ENCODE measurements at regions not wholly inside any gene's neighbourhood (a gene's known extent, or its start where the extent isn't known, plus 50 kb on each side); places are given as distances from the start of the nearest gene placed in this dataset.

- H3K4me2 ChIP-seq (ENCODE audit: insufficient read depth, low read length) = no peak overlapping the region
- no peaks in the 10 kb centered on the region for H3K4me1 ChIP-seq (ENCODE audit: insufficient read depth, low read length)
- no peak for TF ChIP-seq CTCF (IDR thresholded peaks at IDR 0.05; ENCODE audit: extremely low read depth, low read depth, low read length)
- no peak overlapping the region for H3K4me3 ChIP-seq (ENCODE audit: insufficient read depth, low read length)
- H3K79me2 ChIP-seq (ENCODE audit: insufficient read depth, low read length) = no peaks in the 10 kb centered on the region
- no peak overlapping the region for H3K27ac ChIP-seq (ENCODE audit: low read depth, low read length)
- no peak for DNase-seq (ENCODE audit: insufficient read length, low spot score, missing footprints)
- no peaks in the 10 kb centered on the region for H3K36me3 ChIP-seq (ENCODE audit: insufficient read depth, low read length)
- no peak overlapping the region for H2AFZ ChIP-seq (ENCODE audit: low read length)
- no peaks in the 10 kb centered on the region for H4K20me1 ChIP-seq (ENCODE audit: insufficient read depth, low read length)
- peaks cover 5% of the 10 kb centered on the region for H3K9me3 ChIP-seq (ENCODE audit: low read depth, low read length)
- H3K27me3 ChIP-seq (ENCODE audit: insufficient read depth, low read length) = no peaks in the 10 kb centered on the region
Measured at GRCh38 chr22:22993184-22993583, 77.1 kb upstream of the GNAZ start.

- H3K4me1 ChIP-seq (ENCODE audit: insufficient read depth, low read length) = no peaks in the 10 kb centered on the region
- H3K79me2 ChIP-seq (ENCODE audit: insufficient read depth, low read length) = no peaks in the 10 kb centered on the region
- no peaks in the 10 kb centered on the region for H4K20me1 ChIP-seq (ENCODE audit: insufficient read depth, low read length)
- no peak overlapping the region for H3K27ac ChIP-seq (ENCODE audit: low read depth, low read length)
- H3K36me3 ChIP-seq (ENCODE audit: insufficient read depth, low read length) = no peaks in the 10 kb centered on the region
- no peaks in the 10 kb centered on the region for H3K27me3 ChIP-seq (ENCODE audit: insufficient read depth, low read length)
- DNase-seq (ENCODE audit: insufficient read length, low spot score, missing footprints) = no peak
- peaks cover 5% of the 10 kb centered on the region for H3K9me3 ChIP-seq (ENCODE audit: low read depth, low read length)
- H2AFZ ChIP-seq (ENCODE audit: low read length) = no peak overlapping the region
- H3K4me3 ChIP-seq (ENCODE audit: insufficient read depth, low read length) = no peak overlapping the region
- H3K4me2 ChIP-seq (ENCODE audit: insufficient read depth, low read length) = no peak overlapping the region
- TF ChIP-seq CTCF (IDR thresholded peaks at IDR 0.05; ENCODE audit: extremely low read depth, low read depth, low read length) = no peak
Measured at GRCh38 chr22:22995166-22995565, 75.2 kb upstream of the GNAZ start.

- Histone ChIP-seq H3K4me1 (ENCODE audit: insufficient read depth, low read length) (no peaks in the 10 kb centered on the region), H3K9me3 (ENCODE audit: low read depth, low read length) (peaks cover 5% of the 10 kb centered on the region), H3K79me2 (ENCODE audit: insufficient read depth, low read length) (no peaks in the 10 kb centered on the region), H3K27me3 (ENCODE audit: insufficient read depth, low read length) (no peaks in the 10 kb centered on the region), H3K4me3 (ENCODE audit: insufficient read depth, low read length) (no peak overlapping the region), H3K27ac (ENCODE audit: low read depth, low read length) (no peak overlapping the region), H2AFZ (ENCODE audit: low read length) (no peak overlapping the region), H3K36me3 (ENCODE audit: insufficient read depth, low read length) (no peaks in the 10 kb centered on the region), H4K20me1 (ENCODE audit: insufficient read depth, low read length) (no peaks in the 10 kb centered on the region), H3K4me2 (ENCODE audit: insufficient read depth, low read length) (no peak overlapping the region)
- no peak for DNase-seq (ENCODE audit: insufficient read length, low spot score, missing footprints)
- TF ChIP-seq CTCF (IDR thresholded peaks at IDR 0.05; ENCODE audit: extremely low read depth, low read depth, low read length) = no peak
Measured at GRCh38 chr22:22996511-22997261, 73.6 kb upstream of the GNAZ start.

- Histone ChIP-seq H4K20me1 (ENCODE audit: insufficient read depth, low read length) (no peaks in the 10 kb centered on the region), H3K27me3 (ENCODE audit: insufficient read depth, low read length) (no peaks in the 10 kb centered on the region), H2AFZ (ENCODE audit: low read length) (no peak overlapping the region), H3K79me2 (ENCODE audit: insufficient read depth, low read length) (no peaks in the 10 kb centered on the region), H3K9me3 (ENCODE audit: low read depth, low read length) (peaks cover 5% of the 10 kb centered on the region), H3K4me3 (ENCODE audit: insufficient read depth, low read length) (no peak overlapping the region), H3K4me1 (ENCODE audit: insufficient read depth, low read length) (no peaks in the 10 kb centered on the region), H3K27ac (ENCODE audit: low read depth, low read length) (no peak overlapping the region), H3K36me3 (ENCODE audit: insufficient read depth, low read length) (no peaks in the 10 kb centered on the region), H3K4me2 (ENCODE audit: insufficient read depth, low read length) (no peak overlapping the region)
- no peak for TF ChIP-seq CTCF (IDR thresholded peaks at IDR 0.05; ENCODE audit: extremely low read depth, low read depth, low read length)
- no peak for DNase-seq (ENCODE audit: insufficient read length, low spot score, missing footprints)
Measured at GRCh38 chr22:22997262-22997898, 72.9 kb upstream of the GNAZ start.

Data from osteoblast (primary cell).